IPS-15b (cell line): ENCODE measurements at regions not wholly inside any gene's neighbourhood (a gene's known extent, or its start where the extent isn't known, plus 50 kb on each side); places are given as distances from the start of the nearest gene placed in this dataset.
"Not testable (repeated sequence)": the region's sequence is repeated elsewhere in the genome, so short reads cannot be mapped to it uniquely, and the experiment has no call there.

Source experiments
- H3K27me3 ChIP-seq: one replicate; pipeline ENCODE4 v1.6.1; 2013; ENCODE audit warnings: low read length; ENCODE audit not compliant: control insufficient read depth, insufficient read depth
- H3K36me3 ChIP-seq: one replicate; pipeline ENCODE4 v1.6.1; 2013; ENCODE audit warnings: low read length; ENCODE audit not compliant: control insufficient read depth, insufficient read depth
- H3K4me1 ChIP-seq: one replicate; pipeline ENCODE4 v1.6.1; 2013; ENCODE audit warnings: mild to moderate bottlenecking, low read length; ENCODE audit not compliant: control insufficient read depth, insufficient read depth
- H3K4me3 ChIP-seq: one replicate; pipeline ENCODE4 v1.5.1; 2013; ENCODE audit warnings: low read depth, low read length
- H3K9ac ChIP-seq: one replicate; pipeline ENCODE4 v1.6.1; 2013; ENCODE audit warnings: low read depth, mild to moderate bottlenecking, low read length
- H3K9me3 ChIP-seq: one replicate; pipeline ENCODE4 v1.6.1; 2013; ENCODE audit warnings: mild to moderate bottlenecking, low read length; ENCODE audit not compliant: control insufficient read depth, insufficient read depth

DNA sequence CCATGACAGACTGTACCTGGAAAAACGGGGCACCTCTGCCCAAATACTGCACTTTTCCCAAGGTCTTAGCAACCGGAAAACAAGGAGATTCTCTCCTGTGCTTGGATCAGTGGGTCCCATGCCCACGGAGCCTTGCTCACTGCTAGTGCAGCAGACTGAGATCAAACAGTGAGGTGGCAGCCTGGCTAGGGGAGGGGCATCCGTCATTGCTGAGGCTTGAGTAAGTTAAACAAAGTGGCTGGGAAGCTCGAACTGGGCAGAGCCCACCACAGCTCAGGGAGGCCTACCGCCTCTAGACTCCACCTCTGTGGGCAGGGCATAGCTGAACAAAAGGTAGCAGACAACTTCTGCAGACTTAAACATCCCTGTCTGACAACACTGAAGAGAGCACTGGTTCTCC, 148.8 kb downstream of the PCDH20 start:
- not testable (repeated sequence) for H3K9me3 ChIP-seq, H3K36me3 ChIP-seq, H3K4me3 ChIP-seq, H3K9ac ChIP-seq, H3K27me3 ChIP-seq, H3K4me1 ChIP-seq

DNA sequence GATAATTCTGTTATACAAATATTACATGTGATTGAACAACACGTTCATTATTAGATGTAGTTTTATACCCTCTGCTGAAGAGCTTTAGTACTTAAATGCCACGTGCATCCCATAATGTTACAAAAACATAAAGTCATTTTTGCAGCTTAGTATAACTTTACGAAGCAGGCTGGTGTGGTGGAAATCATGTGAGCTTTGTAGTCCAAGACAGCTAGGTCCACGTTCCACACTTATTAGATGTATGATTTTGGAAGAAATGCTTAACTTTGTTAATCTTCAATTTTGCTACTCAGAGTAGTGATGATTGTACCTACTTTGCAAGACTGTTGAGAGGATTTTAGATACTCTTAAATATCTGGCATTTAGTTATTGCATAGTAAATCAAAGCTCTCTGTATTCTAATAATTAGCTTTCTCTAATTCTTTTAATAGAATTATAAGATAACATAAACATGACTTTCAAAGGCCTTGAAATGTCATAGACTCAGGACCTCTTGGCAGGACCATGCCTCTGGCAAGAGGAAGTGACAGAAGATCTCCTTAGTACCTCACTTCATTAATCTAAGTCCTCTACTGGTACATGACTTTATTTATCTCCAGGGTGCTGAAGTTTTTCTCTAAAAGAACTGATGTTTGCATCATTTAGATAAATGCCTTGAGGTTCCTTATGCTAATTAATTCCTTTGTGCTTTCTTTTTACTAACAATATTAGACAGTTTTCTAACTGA, 153.7 kb downstream of the PCDH20 start:
- Histone ChIP-seq H3K9ac (no peak overlapping the region), H3K4me1 (no peaks in the 10 kb centered on the region), H3K4me3 (no peak overlapping the region), H3K27me3 (no peaks in the 10 kb centered on the region), H3K9me3 (no peaks in the 10 kb centered on the region), H3K36me3 (no peaks in the 10 kb centered on the region)

DNA sequence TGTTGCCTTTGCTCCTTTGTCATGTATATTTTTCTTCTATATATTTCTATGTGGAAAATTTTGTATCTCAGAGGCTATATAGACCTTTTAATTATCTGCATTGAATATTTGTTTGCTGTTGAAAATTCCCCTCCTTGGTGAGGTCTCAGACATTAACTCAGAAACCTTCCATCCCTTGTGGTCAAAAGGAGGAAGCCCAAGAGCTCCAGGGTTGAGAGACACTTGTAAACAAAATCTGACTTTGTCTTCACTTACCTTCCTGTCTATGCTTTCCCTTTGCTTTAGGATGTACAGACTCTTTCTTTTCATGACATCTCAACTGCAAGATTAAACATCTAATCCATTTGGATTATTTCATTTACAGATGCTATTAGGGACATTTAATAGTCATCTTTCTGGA, 157.5 kb downstream of the PCDH20 start:
- H3K9ac ChIP-seq: no peak overlapping the region
- H3K4me1 ChIP-seq: no peaks in the 10 kb centered on the region
- H3K4me3 ChIP-seq: no peak overlapping the region
- H3K27me3 ChIP-seq: no peaks in the 10 kb centered on the region
- H3K36me3 ChIP-seq: no peaks in the 10 kb centered on the region
- H3K9me3 ChIP-seq: no peaks in the 10 kb centered on the region

DNA sequence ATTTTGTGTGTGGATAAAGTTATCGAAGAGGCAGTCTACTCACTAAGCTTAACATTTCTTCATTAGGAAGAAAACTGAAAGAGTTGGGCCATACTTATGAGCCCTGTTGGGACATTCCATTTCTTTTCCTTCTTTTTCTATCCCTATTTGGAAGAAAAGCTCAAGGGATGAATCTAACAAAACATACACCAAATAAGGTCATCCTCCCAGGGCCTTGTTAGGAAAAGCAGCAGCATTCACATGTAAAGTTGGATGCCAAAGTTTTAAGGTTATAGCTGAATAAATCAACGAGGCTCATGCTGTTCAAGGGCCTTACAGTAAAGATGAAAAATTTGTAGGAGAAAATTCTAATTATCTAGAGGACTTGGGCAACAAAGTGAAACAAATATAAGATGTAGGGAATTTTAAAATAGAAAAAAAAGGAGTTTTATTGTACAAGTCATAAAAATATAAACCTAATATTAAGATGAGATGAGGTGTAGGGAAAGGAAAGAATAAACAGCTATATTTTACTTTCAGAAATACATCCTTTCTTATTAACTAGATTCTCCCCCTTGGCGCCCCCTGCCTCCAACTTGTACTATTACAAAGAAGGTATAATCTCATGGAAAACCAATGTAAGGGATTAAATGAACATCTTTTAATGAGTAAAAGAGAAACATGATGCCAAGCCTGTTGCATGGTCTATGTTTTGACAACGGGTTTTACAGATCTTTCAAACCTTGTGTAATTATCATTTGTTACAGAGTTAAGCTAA, 160.4 kb downstream of the PCDH20 start:
- Histone ChIP-seq H3K4me3 (no peak overlapping the region), H3K9me3 (no peaks in the 10 kb centered on the region), H3K27me3 (no peaks in the 10 kb centered on the region), H3K36me3 (no peaks in the 10 kb centered on the region), H3K9ac (no peak overlapping the region), H3K4me1 (no peaks in the 10 kb centered on the region)

DNA sequence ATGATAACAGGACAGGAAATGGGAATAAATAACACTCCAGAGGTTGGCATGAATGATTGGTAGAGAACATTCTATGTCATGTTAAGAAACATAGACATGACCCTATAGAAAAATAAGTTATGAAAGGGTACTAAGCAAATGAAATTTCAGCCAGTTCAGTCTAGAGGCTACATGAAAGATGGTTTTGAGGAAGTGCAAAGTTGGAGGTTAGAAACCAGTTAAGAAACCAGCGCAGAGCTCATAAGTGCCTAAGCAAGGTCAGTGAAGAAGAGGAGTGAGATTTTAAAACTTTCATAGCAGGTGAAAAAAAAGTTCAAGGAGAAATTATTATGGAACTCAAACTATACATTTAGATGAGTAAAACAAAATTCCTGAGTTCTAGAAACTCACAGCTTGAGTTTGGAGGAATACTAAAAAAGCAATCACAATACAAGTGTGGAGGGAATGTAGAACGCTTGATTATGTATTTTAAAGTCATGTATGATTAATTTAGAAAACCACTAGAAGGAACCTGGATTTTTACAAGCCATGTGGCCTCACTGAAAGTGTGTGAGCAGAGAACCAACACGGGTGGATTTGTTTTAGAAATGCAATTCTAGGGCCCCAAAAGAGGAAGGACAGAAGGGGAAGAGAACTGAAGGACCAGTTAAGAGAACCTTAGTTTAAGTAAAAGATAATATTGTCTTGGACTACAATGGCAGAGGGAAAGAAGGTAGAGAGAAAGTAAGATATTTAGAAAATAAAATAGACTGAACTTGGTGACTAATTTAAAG, 162.4 kb downstream of the PCDH20 start:
- Histone ChIP-seq H3K36me3 (no peaks in the 10 kb centered on the region), H3K9ac (no peak overlapping the region), H3K9me3 (no peaks in the 10 kb centered on the region), H3K27me3 (no peaks in the 10 kb centered on the region), H3K4me1 (no peaks in the 10 kb centered on the region), H3K4me3 (no peak overlapping the region)

DNA sequence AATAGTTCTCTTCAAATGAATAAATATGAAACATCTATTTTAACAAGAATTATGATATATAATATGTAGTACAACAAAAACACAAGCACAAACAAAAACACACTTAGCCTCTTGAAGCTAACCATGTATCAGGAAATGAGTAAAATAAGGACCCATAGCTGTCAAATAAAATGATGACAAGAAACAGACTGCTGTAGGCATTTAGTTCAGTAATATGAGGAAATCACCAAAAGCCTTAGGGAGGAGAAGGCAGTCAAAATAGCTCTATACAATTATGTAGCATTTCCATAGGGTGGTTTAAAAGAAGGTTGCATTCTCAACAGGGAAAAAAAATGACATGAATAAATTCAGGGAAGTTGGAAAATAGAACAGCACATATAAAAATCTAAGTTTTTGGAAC, 163.4 kb downstream of the PCDH20 start:
- Histone ChIP-seq H3K27me3 (no peaks in the 10 kb centered on the region), H3K9ac (no peak overlapping the region), H3K4me1 (no peaks in the 10 kb centered on the region), H3K36me3 (no peaks in the 10 kb centered on the region), H3K9me3 (no peaks in the 10 kb centered on the region), H3K4me3 (no peak overlapping the region)

DNA sequence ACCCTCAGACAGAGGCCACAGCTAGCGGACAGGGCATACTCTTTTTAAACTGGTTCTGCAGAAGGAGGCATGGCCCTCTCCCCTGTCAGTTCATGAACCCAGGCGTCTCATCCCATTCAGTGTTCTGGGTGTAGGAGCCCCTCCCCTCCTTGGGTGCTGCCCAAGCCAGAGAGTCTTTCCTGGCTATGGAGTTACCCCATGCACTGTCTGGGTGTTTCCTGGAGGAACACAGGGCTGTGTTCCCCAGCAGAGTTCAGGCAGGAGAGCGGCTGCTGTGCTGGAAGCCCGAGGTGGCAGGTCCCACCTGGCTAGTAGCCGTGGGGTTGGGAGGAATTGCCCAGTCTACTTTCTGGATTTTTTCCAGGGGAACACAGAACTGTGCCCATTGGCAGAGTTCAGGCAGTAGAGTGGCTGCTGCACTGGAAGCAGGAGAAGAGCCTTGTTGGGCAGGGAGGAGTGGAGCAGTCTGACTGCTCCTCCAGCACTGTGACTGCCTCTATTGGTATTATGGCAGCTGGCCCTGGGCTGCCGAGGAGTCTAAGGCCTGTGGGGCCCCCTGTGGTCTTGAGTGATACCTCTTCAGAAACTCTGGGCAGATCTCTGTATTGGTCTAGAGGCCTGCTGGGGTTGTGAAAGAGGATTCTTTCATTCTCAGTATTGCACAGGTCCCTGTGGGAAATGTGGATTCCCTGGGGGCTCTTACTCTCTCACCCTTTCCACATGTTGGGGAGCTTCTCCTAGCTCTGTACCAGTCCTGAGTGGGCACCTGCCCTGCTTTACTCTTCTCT, 168.3 kb downstream of the PCDH20 start:
- H3K9ac ChIP-seq: no peak overlapping the region
- no peaks in the 10 kb centered on the region for H3K4me1 ChIP-seq
- H3K4me3 ChIP-seq: no peak overlapping the region
- H3K36me3 ChIP-seq: no peaks in the 10 kb centered on the region
- H3K27me3 ChIP-seq: no peaks in the 10 kb centered on the region
- no peaks in the 10 kb centered on the region for H3K9me3 ChIP-seq

DNA sequence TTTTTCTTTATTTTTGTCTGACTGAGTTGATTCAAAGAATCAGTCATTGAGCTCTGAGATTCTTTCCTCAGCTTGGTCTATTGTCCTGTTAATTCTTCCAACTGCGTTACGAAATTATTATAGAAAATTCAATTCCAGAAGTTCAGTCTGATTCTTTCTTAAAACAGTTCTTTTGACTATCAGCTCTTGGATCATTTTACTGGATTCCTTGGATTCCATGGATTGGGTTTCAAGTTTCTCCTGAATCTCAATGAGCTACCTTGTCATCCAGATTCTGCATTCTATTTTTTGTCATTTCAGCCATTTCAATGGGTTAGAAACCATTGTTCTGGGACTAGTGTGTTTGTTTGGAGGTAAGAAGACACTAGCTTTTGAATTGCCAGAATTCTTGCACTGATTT, 169.3 kb downstream of the PCDH20 start:
- Histone ChIP-seq H3K4me3 (no peak overlapping the region), H3K4me1 (no peaks in the 10 kb centered on the region), H3K9me3 (no peaks in the 10 kb centered on the region), H3K36me3 (no peaks in the 10 kb centered on the region), H3K9ac (no peak overlapping the region), H3K27me3 (no peaks in the 10 kb centered on the region)

DNA sequence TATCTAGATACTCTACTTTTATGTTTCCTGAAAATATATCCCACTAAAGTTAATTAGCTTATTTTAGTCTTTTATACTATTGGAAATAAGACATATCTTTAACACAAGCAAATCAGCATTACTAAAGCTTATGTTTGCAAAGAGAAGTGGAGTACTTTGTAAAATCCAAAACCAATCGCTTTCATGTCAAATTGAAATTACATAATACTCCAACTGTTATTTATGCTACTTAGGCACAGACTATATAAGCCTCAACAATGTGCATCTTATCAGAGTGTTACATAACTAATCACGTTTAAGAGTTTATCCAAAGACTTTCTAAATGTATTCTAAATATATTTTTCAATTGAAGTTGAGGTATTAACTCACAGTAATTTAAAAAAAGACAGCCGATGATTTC, 200.0 kb downstream of the PCDH20 start:
- H3K4me3 ChIP-seq: no peak overlapping the region
- no peaks in the 10 kb centered on the region for H3K4me1 ChIP-seq
- H3K27me3 ChIP-seq: peaks cover 3% of the 10 kb centered on the region
- no peaks in the 10 kb centered on the region for H3K36me3 ChIP-seq
- no peak overlapping the region for H3K9ac ChIP-seq
- H3K9me3 ChIP-seq: no peaks in the 10 kb centered on the region

DNA sequence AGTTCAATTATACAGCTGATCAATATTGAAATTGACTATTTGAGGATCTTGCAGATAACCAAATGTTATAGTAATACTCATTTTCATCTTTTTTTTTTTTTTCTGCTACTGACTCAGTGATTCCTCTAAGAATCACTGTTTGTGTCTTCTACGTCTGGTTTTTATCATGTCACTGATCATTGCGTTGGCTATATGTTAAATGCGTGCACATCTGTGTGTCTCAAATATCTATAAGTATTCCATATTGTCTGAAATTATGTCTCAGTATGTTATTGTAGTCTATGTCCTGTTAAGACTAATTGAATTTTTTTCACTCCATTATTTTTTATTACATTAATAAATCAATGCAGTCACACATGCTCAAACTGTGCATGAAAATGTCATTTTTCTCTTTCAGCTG, 200.5 kb downstream of the PCDH20 start:
- Histone ChIP-seq H3K4me1 (no peaks in the 10 kb centered on the region), H3K9me3 (no peaks in the 10 kb centered on the region), H3K27me3 (peaks cover 3% of the 10 kb centered on the region), H3K9ac (no peak overlapping the region), H3K36me3 (no peaks in the 10 kb centered on the region), H3K4me3 (no peak overlapping the region)

DNA sequence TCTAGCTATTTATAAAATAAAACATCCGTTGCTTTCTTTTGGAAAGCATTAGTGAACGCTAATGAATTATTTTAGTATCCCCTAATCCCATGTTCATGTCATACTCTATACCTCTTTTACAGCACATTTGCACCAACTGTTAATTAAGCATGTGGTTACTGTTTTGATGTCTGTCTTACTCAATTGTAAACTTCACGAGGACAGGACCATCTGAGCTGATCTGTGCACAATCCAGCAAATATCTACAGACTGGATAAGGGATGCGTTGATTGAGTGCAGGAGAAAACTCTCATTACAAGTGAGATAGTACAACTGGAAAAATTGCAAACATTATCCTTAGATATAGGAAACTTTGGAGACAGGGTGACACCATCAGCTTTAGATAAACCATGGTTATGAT, 201.1 kb downstream of the PCDH20 start:
- H3K9me3 ChIP-seq: no peaks in the 10 kb centered on the region
- H3K9ac ChIP-seq: no peak overlapping the region
- no peaks in the 10 kb centered on the region for H3K4me1 ChIP-seq
- no peak overlapping the region for H3K4me3 ChIP-seq
- peaks cover 3% of the 10 kb centered on the region for H3K27me3 ChIP-seq
- H3K36me3 ChIP-seq: no peaks in the 10 kb centered on the region
